Right renal pelvis (tissue), 4 donors: ENCODE measurements at regions not wholly inside any gene's neighbourhood (a gene's known extent, or its start where the extent isn't known, plus 50 kb on each side); places are given as distances from the start of the nearest gene placed in this dataset.

Source experiments
- DNase-seq, 4 donors: peaks; one replicate each; pipeline ENCODE4 v3.0.0-alpha.2; 2013; ENCODE audit warnings: low read depth in 4 of 4, low spot score in 3 of 4, missing footprints in 1 of 4

- DNase-seq: no peak
Measured at GRCh38 chr13:33891196-33891742, 73.3 kb downstream of the RFC3 start.

GRCh38 chr13:33893559-33893958 is 75.6 kb downstream of the RFC3 start:
- no peak for DNase-seq

DNA sequence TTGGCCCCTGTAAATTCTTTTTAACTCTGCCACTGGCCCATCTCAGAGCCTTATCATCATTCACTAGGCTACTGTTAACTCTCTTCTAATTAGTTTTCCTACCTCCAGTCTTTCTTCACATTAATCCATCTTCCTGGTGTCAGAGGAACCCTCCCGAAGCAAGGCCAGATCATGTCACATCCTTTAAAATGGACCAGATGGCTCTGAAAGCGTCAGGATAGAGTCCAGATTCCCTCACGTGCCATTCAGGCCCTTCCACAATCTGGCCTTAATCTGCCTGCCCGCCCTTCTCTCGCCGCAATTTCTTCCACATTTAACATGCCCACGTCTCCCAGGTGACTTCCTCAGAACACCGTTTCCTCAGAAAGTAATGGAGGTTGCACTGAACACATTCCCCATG is 86.5 kb downstream of the RFC3 start:
- no peak for DNase-seq

DNA sequence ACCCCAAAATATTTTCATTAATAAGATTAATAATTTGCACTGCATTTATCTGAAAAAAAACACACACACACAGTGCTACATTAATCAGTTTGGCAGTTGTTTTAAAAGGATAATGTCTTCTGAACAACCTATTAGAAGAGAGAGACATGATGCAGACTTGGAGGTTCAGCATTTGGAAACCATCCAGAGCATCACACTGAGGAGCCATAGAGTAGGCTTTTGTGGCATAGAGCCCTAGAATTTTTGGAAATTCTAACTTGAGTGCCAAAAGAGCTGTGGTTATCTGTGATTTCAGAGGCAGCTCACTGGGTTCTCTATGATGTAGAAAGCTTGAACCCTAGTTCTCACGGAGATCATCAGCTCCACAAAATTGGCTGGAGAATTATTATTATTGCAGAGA is 90.2 kb downstream of the RFC3 start:
- no peak for DNase-seq

GRCh38 chr13:33910255-33910654 is 92.3 kb downstream of the RFC3 start:
- DNase-seq: no peak

DNA sequence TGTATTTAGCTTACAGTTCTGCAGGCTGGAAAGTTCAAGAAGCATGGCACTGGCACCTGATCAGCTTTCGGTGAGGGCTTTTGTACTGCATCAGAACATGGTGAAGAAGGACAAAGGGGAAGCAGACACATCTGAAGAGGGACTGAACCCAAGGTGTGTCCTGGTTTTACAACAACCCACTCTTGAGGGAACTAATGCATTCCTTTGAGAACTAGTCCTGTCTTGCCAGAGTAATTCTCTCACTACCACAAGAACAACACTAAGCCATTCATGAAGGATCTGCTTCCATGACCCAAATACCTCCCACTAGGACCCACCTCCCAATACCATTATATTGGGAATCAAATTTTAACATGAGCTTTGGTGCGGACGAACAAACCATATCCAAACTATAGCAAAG is 93.6 kb downstream of the RFC3 start:
- DNase-seq: no peak

DNA sequence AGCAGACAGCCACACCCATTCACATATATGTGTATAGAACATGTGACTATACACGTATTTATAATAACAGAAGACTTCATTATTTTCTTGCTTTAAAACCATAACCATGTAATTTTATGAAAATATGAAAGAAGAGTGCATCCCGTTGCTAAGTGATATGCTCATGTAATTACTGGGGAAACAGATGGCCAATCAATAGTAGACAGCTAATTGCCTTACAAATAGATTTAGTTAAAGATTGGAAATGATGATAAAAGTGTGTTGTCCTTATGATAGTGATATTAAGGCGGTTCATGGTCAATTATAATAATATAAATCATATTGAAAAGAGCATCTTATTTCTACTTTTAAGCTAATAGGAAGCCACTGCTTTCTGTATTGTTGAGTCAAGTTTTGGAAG is 95.9 kb downstream of the RFC3 start:
- DNase-seq: no peak

DNA sequence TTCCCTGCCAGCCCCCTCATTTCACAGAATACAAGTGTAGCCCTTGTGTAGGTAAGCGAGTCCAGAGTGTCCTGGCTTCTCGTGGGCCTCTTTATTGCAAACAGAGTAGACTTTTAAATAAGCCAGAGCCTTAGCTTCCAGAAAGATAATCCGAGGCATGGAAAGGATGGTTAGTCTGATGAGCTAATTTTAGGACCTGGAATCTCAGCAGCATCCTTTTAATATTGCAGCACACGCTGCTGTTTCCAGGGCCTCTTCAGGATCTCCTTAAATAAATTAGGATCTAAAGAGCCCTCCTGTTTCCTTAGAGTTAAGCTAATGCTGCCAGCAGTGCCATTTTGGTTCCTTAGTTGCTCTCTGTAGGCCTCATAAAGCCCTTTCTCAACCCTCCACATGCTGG is 99.2 kb downstream of the RFC3 start:
- no peak for DNase-seq

- DNase-seq: peak in 3 of 4 donors; percentile 23 to 36 (median 25)
Measured at GRCh38 chr13:33918199-33918932, 100.4 kb downstream of the RFC3 start.

GRCh38 chr13:33919120-33919519 is 101.2 kb downstream of the RFC3 start:
- no peak for DNase-seq

GRCh38 chr13:33925563-33925962 is 107.6 kb downstream of the RFC3 start:
- DNase-seq: no peak

- no peak for DNase-seq
Measured at GRCh38 chr13:33927315-33927714, 109.4 kb downstream of the RFC3 start.

DNA sequence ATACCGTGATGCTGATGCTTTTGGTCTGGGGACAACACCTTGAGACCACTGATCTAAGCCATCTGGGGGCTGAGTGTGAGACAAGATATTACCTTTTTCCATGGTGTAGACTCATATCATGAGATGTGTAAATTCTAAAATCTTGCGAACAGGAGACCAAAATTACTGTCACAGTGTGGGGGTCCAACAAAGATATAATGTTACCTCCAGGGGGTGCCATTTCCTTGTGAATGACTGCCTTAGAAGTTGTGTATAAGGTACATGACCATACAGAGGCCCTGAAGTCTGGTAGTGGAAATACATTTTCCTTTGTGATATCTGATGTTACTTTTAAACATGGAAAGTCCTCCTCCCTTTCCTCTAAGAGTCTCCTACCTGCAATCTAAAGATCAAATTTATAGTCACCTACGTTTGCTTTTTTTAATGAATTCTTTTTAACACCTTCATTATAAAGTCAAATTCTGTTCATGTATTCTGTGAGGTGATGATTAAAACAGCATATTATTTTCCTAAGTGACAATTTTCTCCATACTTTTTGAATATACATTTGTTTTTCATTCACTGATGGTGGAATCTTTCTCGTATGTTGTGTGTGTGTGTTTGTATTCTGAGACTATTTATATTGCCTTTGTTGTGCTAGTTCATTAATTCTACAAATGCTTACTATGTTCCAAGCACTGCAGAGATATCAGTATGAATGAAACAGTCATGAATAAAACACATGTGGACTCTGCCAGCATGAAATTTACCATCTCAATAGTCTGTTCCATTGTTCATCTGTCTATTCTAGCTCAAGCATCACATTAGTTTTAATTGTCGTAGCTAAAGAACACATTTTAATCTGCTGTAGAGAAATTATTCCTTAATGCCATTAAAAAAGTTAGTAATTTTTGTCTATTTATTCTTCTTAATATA is 113.7 kb downstream of the RFC3 start:
- peak; percentile 16 to 40 (median 28) for DNase-seq

DNA sequence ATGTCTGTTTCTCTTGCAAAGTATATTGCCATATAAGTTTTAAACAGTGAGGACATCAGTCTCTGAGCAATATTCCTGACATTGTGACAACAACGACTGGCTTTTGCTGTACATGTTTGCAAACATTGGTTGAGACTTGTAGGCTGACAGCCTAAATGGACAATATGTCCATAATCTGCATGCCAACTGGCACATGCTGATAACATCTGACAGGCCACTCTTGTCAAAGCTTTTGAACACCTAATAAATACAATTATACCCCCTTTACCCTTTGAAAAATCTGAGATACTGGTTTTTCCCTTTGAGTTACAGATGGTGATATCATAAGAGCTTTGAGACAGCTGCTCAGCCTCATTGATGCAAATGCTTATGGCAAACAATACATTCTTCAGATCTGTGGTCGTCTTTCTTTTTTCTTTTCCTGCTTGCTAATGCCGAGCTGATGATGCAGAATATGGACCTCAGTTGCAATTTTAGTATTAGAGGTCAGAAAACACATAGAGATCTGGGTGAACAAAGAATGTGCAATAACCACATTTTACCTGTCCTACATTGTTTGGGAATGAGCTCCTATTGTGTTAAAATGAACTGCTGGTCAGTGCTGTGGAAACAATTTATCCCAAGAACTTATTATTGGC is 114.9 kb downstream of the RFC3 start:
- no peak for DNase-seq

- no peak for DNase-seq
Measured at GRCh38 chr13:33933810-33934209, 115.9 kb downstream of the RFC3 start.

DNA sequence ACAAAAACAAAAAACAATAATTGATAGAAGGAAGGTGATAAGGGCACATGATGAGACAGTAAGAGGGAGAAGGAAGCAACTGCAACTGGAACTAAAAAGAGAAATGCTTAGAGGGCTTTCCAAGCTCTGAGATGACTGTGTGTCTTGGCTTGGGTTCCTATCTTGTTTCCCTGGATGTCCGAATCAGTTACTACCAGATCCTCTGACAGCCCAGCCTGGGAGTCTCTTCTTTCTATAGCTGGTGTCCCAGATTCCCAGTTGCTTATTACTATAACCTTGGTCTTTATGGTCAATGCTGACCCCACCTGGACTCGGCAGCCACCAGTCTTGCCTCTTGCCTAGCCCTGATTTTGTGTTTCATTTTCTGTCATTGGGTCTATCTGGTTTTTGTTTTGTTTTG is 116.4 kb downstream of the RFC3 start:
- no peak for DNase-seq

DNA sequence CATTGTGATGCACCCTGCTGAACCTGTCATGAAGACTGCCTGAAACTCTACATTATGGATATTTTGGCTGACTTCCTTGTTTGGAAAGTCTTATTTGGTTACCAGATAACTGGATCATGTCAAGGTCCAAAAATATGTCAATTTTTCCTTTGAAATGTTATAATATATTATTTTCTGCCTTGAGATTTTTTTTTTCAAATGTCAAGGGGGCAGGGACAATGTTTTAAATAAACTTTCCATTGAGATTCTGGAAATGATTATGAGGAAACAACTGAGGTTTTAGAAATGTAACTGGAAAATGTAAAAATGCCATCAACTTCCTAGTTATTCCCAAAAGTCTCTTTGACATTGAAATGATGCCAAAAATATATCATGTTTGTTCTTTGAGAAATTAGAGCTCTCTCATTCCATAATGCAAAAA is 117.0 kb downstream of the RFC3 start:
- DNase-seq: no peak

GRCh38 chr13:33935969-33936368 is 118.0 kb downstream of the RFC3 start:
- DNase-seq: no peak

GRCh38 chr13:33937373-33938098 is 119.6 kb downstream of the RFC3 start:
- no peak for DNase-seq

GRCh38 chr13:33940256-33940655 is 122.3 kb downstream of the RFC3 start:
- DNase-seq: no peak
